ENCODE measurements at regions not wholly inside any gene's neighbourhood (a gene's known extent, or its start where the extent isn't known, plus 50 kb on each side); places are given as distances from the start of the nearest gene placed in this dataset.

DNA sequence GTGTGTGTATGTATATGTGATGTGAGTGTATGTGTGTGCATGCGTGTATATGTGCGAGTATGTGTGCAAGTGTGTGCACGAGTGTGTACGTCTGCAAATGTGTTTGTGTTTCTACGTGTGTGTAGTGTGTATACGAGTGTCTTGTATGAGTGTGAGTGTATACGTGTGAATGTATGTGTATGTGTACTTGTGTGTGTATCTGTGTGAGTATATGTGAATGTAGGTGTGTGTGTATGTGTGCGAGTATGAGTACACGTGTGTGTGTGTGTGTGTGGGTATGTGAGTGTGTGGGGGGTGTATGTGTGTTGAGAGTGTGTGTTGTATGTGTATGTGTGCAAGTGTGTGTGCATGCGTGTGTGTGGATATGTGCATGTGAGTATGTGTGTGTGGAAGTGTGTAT, 602.0 kb upstream of the CDH4 start:
- TF ChIP-seq, protein P1, sequence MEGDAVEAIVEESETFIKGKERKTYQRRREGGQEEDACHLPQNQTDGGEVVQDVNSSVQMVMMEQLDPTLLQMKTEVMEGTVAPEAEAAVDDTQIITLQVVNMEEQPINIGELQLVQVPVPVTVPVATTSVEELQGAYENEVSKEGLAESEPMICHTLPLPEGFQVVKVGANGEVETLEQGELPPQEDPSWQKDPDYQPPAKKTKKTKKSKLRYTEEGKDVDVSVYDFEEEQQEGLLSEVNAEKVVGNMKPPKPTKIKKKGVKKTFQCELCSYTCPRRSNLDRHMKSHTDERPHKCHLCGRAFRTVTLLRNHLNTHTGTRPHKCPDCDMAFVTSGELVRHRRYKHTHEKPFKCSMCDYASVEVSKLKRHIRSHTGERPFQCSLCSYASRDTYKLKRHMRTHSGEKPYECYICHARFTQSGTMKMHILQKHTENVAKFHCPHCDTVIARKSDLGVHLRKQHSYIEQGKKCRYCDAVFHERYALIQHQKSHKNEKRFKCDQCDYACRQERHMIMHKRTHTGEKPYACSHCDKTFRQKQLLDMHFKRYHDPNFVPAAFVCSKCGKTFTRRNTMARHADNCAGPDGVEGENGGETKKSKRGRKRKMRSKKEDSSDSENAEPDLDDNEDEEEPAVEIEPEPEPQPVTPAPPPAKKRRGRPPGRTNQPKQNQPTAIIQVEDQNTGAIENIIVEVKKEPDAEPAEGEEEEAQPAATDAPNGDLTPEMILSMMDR (IDR thresholded peaks at IDR 0.05; ENCODE audit: low read depth, low read length): no peak
- no peak overlapping the region for H3K27ac ChIP-seq
- H3K9me3 ChIP-seq (ENCODE audit: severe bottlenecking): no peaks in the 10 kb centered on the region
- DNase-seq: no peak
- no peaks in the 10 kb centered on the region for H3K36me3 ChIP-seq
- no peak overlapping the region for H3K4me3 ChIP-seq (ENCODE audit: low read depth, low read length)
- no peaks in the 10 kb centered on the region for H3K27me3 ChIP-seq (ENCODE audit: insufficient read depth, low read depth, severe bottlenecking)

DNA sequence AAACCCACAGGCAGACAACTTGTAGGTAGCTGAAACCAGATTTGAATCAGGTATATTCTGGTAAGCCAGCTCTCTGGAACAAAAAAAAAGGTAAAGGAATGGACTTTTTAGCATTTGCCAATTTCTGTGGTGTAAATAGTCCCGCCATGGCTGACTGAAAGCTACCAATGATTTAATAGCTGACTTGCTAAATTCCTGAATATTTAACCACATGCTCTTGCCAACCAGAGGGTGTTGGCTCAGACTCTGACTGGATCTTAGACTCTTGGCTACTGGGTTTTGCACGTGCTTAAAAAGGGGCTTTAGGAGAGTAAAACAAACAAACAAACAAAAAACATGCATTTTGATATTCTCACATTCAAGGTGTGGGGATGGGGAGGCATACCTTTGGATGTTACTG, 600.0 kb upstream of the CDH4 start:
- DNase-seq: no peak
- no peaks in the 10 kb centered on the region for H3K27me3 ChIP-seq (ENCODE audit: insufficient read depth, low read depth, severe bottlenecking)
- no peaks in the 10 kb centered on the region for H3K9me3 ChIP-seq (ENCODE audit: severe bottlenecking)
- TF ChIP-seq, protein P1 (IDR thresholded peaks at IDR 0.05; ENCODE audit: low read depth, low read length): no peak
- no peaks in the 10 kb centered on the region for H3K36me3 ChIP-seq
- H3K4me3 ChIP-seq (ENCODE audit: low read depth, low read length): no peak overlapping the region
- no peak overlapping the region for H3K27ac ChIP-seq

DNA sequence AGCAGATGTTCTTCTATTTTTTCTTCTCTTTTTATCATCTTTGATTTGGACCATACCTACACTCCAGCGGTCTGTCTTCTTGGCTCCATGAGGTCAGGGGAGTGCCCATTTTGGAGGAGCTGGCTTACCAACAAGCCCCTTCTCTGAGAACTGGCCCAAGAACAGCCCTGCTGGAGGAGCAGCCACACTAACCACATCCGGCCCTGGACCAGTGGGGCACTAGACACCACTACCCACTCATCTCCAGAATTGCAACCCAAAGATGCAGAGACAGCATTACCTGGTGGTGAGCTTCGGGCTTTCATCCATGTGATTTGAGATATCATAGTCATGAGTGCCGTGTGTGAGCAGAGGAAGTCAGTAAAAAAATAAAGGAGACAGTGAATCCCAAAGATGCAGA, 599.4 kb upstream of the CDH4 start:
- no peak for DNase-seq
- TF ChIP-seq, protein P1 (IDR thresholded peaks at IDR 0.05; ENCODE audit: low read depth, low read length): no peak
- Histone ChIP-seq H3K9me3 (ENCODE audit: severe bottlenecking) (no peaks in the 10 kb centered on the region), H3K27me3 (ENCODE audit: insufficient read depth, low read depth, severe bottlenecking) (no peaks in the 10 kb centered on the region), H3K36me3 (no peaks in the 10 kb centered on the region), H3K27ac (no peak overlapping the region), H3K4me3 (ENCODE audit: low read depth, low read length) (no peak overlapping the region)

- no peak for DNase-seq
- no peaks in the 10 kb centered on the region for H3K27me3 ChIP-seq (ENCODE audit: insufficient read depth, low read depth, severe bottlenecking)
- TF ChIP-seq, protein P1 (IDR thresholded peaks at IDR 0.05; ENCODE audit: low read depth, low read length): no peak
Measured at GRCh38 chr20:60653111-60653845, 598.8 kb upstream of the CDH4 start.

DNA sequence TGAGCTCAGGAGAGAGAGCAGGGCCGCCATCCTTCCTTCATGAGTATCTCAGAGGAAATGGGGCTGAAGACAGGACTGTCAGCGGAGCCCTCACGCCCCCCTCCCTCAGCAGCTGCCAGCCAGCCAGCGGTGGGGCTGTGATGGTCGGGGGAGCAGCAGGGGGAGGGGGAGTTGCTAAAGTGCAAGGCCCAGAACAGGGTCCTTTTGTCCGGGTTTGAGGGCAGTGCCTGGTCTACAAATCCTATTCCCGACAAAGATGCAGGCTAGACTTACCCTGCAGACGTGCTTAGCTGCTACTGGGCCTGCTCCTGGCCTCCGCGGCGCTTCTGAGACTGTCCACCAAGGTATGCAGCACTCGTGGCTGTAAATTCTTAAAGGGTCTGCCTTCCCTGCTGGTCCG, 593.4 kb upstream of the CDH4 start:
- Histone ChIP-seq H3K4me3 (ENCODE audit: low read depth, low read length) (no peak overlapping the region), H3K9me3 (ENCODE audit: severe bottlenecking) (no peaks in the 10 kb centered on the region), H3K36me3 (no peaks in the 10 kb centered on the region), H3K27me3 (ENCODE audit: insufficient read depth, low read depth, severe bottlenecking) (no peaks in the 10 kb centered on the region), H3K27ac (peak overlapping the region; percentile 39; the same call in 1 of the 2 replicates)
- DNase-seq: peak; percentile 36
- TF ChIP-seq, protein P1 (IDR thresholded peaks at IDR 0.05; ENCODE audit: low read depth, low read length): no peak

More at GRCh38 chr20:60653111-60653845, 598.8 kb upstream of the CDH4 start:
- Histone ChIP-seq H3K36me3 (no peaks in the 10 kb centered on the region), H3K4me3 (ENCODE audit: low read depth, low read length) (no peak overlapping the region), H3K27ac (no peak overlapping the region), H3K9me3 (ENCODE audit: severe bottlenecking) (no peaks in the 10 kb centered on the region)

DNA sequence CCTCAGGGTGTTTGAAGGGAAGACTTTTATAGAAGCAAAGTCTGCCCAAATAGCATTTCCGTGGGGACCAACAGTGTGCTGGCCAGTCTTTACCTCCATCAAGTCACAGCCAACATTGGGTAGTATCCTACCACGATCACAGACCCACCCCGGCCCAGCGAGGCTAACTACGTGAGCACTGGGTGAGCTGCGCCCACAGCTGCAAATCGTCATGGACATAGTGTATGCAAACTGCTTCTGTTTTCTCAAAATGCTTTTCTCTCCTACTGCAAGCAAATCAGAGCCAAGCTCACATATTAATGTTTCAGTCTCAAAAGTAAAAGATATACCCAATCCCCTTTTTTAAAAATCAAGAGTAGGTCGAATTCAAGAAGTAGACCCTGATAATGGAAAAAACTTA, 592.8 kb upstream of the CDH4 start:
- TF ChIP-seq, protein P1 (IDR thresholded peaks at IDR 0.05; ENCODE audit: low read depth, low read length): no peak
- Histone ChIP-seq H3K27ac (no peak overlapping the region), H3K36me3 (no peaks in the 10 kb centered on the region), H3K27me3 (ENCODE audit: insufficient read depth, low read depth, severe bottlenecking) (no peaks in the 10 kb centered on the region), H3K4me3 (ENCODE audit: low read depth, low read length) (no peak overlapping the region), H3K9me3 (ENCODE audit: severe bottlenecking) (no peaks in the 10 kb centered on the region)
- DNase-seq: no peak

Data from WERI-Rb-1 (cell line).